Neural cell (in vitro differentiated cells): ENCODE measurements at regions not wholly inside any gene's neighbourhood (a gene's known extent, or its start where the extent isn't known, plus 50 kb on each side); places are given as distances from the start of the nearest gene placed in this dataset.

Source experiments
- H2AFZ ChIP-seq: fragments of 200-600, 300-800 bp; sonication (generic), shearing (Covaris generic); 2 replicates; pipeline ENCODE4 v1.6.0; 2014; ENCODE audit warnings: low read depth, mild to moderate bottlenecking, antibody characterized with exemption, low read length, moderate library complexity
- H3F3A ChIP-seq: fragments of 200-600 bp; shearing (Covaris generic); 2 replicates; pipeline ENCODE4 v1.6.1; 2016; ENCODE audit warnings: mild to moderate bottlenecking, moderate library complexity, mixed read lengths, antibody characterized with exemption, low read length; ENCODE audit not compliant: insufficient read depth, poor library complexity, severe bottlenecking
- H3K27ac ChIP-seq: fragments of 200-600, 300-800 bp; sonication (generic), shearing (Covaris generic); 2 replicates; pipeline ENCODE4 v1.5.1; 2014; ENCODE audit warnings: mild to moderate bottlenecking, low read length, moderate library complexity
- H3K27me3 ChIP-seq: fragments of 300-800, 200-600 bp; sonication (generic), shearing (Covaris generic); 2 replicates; pipeline ENCODE4 v1.6.0; 2014; ENCODE audit warnings: mild to moderate bottlenecking, low read depth, low read length, moderate library complexity; ENCODE audit not compliant: insufficient read depth
- H3K36me3 ChIP-seq: fragments of 300-800, 200-600 bp; sonication (generic), shearing (Covaris generic); 2 replicates; pipeline ENCODE4 v1.5.1; 2014; ENCODE audit warnings: mild to moderate bottlenecking, antibody characterized with exemption, low read length, moderate library complexity; ENCODE audit not compliant: insufficient read depth
- H3K4me2 ChIP-seq: fragments of 300-800, 200-600 bp; sonication (generic), shearing (Covaris generic); 2 replicates; pipeline ENCODE4 v1.6.0; 2014; ENCODE audit warnings: mild to moderate bottlenecking, low read length
- H3K4me3 ChIP-seq: fragments of 300-800, 200-600 bp; sonication (generic), shearing (Covaris generic); 2 replicates; pipeline ENCODE4 v1.5.1; 2014; ENCODE audit warnings: mild to moderate bottlenecking, low read length, moderate library complexity
- H3K79me2 ChIP-seq: fragments of 200-600 bp; shearing (Covaris generic); replicated peaks from 2 replicates; pipeline ENCODE4 v1.6.0; 2014; ENCODE audit warnings: mild to moderate bottlenecking, low read length, moderate library complexity; ENCODE audit not compliant: insufficient read depth
- H3K9ac ChIP-seq: fragments of 300-800, 200-600 bp; sonication (generic), shearing (Covaris generic); 2 replicates; pipeline ENCODE4 v1.6.1; 2016; ENCODE audit warnings: mild to moderate bottlenecking, low read length, mixed read lengths
- H3K9me2 ChIP-seq: fragments of 200-600 bp; shearing (Covaris generic); 2 replicates; pipeline ENCODE4 v1.6.1; 2016; ENCODE audit warnings: mild to moderate bottlenecking, low read length, mixed read lengths; ENCODE audit not compliant: insufficient read depth
- H3K9me3 ChIP-seq: fragments of 200-600, 300-800 bp; sonication (generic), shearing (Covaris generic); 2 replicates; pipeline ENCODE4 v1.6.1; 2016; ENCODE audit warnings: mild to moderate bottlenecking, mixed run types, low read length, moderate library complexity, mixed read lengths
- H4K20me1 ChIP-seq: fragments of 200-600 bp; shearing (Covaris generic); 2 replicates; pipeline ENCODE4 v1.6.1; 2016; ENCODE audit warnings: mild to moderate bottlenecking, mixed run types; ENCODE audit not compliant: insufficient read depth
- CTCF ChIP-seq: fragments of 450-650 bp; IDR thresholded peaks from 2 replicates; pipeline ENCODE4 v1.5.1; 2014; ENCODE audit warnings: antibody characterized with exemption, mild to moderate bottlenecking, moderate library complexity; ENCODE audit not compliant: poor library complexity, severe bottlenecking
- EP300 ChIP-seq: fragments of 450-650 bp; conservative IDR thresholded peaks from 2 replicates; pipeline ENCODE4 v1.6.1; 2014; ENCODE audit warnings: antibody characterized with exemption, mild to moderate bottlenecking, moderate library complexity; ENCODE audit not compliant: poor library complexity, severe bottlenecking
- EZH2 ChIP-seq: fragments of 200-600, 300-800 bp; shearing (Covaris generic), sonication (generic); IDR thresholded peaks from 2 replicates; pipeline ENCODE4 v1.6.1; 2014; ENCODE audit warnings: antibody characterized with exemption, low read length, borderline replicate concordance, mild to moderate bottlenecking; ENCODE audit not compliant: insufficient read depth, poor library complexity, severe bottlenecking
- MXI1 ChIP-seq: fragments of 450-650 bp; conservative IDR thresholded peaks from 2 replicates; pipeline ENCODE4 v1.6.1; 2014; ENCODE audit warnings: antibody characterized with exemption, mild to moderate bottlenecking; ENCODE audit not compliant: poor library complexity, severe bottlenecking
- POLR2AphosphoS5 ChIP-seq: IDR thresholded peaks from 2 replicates; pipeline ENCODE4 v1.6.1; 2012
- RAD21 ChIP-seq: fragments of 450-650 bp; conservative IDR thresholded peaks from 2 replicates; pipeline ENCODE4 v1.6.1; 2014; ENCODE audit warnings: antibody characterized with exemption, mild to moderate bottlenecking, moderate library complexity
- REST ChIP-seq: IDR thresholded peaks from 2 replicates; pipeline ENCODE4 v1.6.1; 2012; ENCODE audit warnings: borderline replicate concordance
- SMC3 ChIP-seq: fragments of 450-650 bp; conservative IDR thresholded peaks from 2 replicates; pipeline ENCODE4 v1.6.1; 2014; ENCODE audit warnings: antibody characterized with exemption, mild to moderate bottlenecking, moderate library complexity; ENCODE audit not compliant: poor library complexity
- TAF1 ChIP-seq: IDR thresholded peaks from 2 replicates; pipeline ENCODE4 v1.6.1; 2012; ENCODE audit warnings: low read depth

- no peaks in the 10 kb centered on the region for H3F3A ChIP-seq
- H3K4me3 ChIP-seq, result no peak overlapping the region
- no peaks in the 10 kb centered on the region for H3K9me2 ChIP-seq
- H3K4me2 ChIP-seq, result no peak overlapping the region
- H3K27me3 ChIP-seq, result no peaks in the 10 kb centered on the region
- no peaks in the 10 kb centered on the region for H3K79me2 ChIP-seq
- H3K9me3 ChIP-seq, result no peaks in the 10 kb centered on the region
- no peak overlapping the region for H3K27ac ChIP-seq
- no peak overlapping the region for H3K9ac ChIP-seq
- no peaks in the 10 kb centered on the region for H4K20me1 ChIP-seq
- no peak overlapping the region for H2AFZ ChIP-seq
- H3K36me3 ChIP-seq, result no peaks in the 10 kb centered on the region
- TF ChIP-seq REST, result no peak
- no peak for TF ChIP-seq TAF1
- TF ChIP-seq POLR2AphosphoS5, result no peak
- TF ChIP-seq EP300, result no peak
- TF ChIP-seq EZH2, result no peak
- no peak for TF ChIP-seq MXI1
- no peak for TF ChIP-seq SMC3
- no peak for TF ChIP-seq RAD21
- TF ChIP-seq CTCF, result no peak
Observed at GRCh38 chr9:526904-527591, 312.4 kb downstream of the DOCK8 start.

GRCh38 chr9:529731-530130 lies 311.8 kb upstream of the DMRT1 start:
- Histone ChIP-seq H3K79me2 (no peaks in the 10 kb centered on the region), H3K9me3 (no peaks in the 10 kb centered on the region), H3K9ac (no peak overlapping the region)

More at GRCh38 chr9:529731-530130, 311.8 kb upstream of the DMRT1 start:
- no peak for TF ChIP-seq MXI1
- TF ChIP-seq POLR2AphosphoS5, result no peak
- no peak for TF ChIP-seq CTCF
- TF ChIP-seq TAF1, result no peak
- no peak for TF ChIP-seq EP300
- TF ChIP-seq RAD21, result no peak
- TF ChIP-seq EZH2, result no peak
- TF ChIP-seq REST, result no peak
- TF ChIP-seq SMC3, result no peak
- Histone ChIP-seq H3K9me2 (no peaks in the 10 kb centered on the region), H3K27me3 (no peaks in the 10 kb centered on the region), H3K36me3 (no peaks in the 10 kb centered on the region), H3K27ac (no peak overlapping the region), H3F3A (no peaks in the 10 kb centered on the region), H3K4me2 (no peak overlapping the region), H4K20me1 (no peaks in the 10 kb centered on the region), H2AFZ (no peak overlapping the region), H3K4me3 (no peak overlapping the region)
